Pancreas (tissue), 10 donors: ENCODE measurements at regions not wholly inside any gene's neighbourhood (a gene's known extent, or its start where the extent isn't known, plus 50 kb on each side); places are given as distances from the start of the nearest gene placed in this dataset.

Source experiments
- ATAC-seq, 4 donors: fragments of 200-7000 bp; cut with Tn5 transposase; one replicate each; pipeline versions ENCODE4 v1.8.0 to v1.9.1; 2020; ENCODE audit warnings: mild to moderate bottlenecking in 4 of 4, moderate library complexity in 4 of 4
- DNase-seq, 6 donors: peaks; one replicate each; pipeline ENCODE4 v3.0.0-alpha.2; 2020
- FAIRE-seq: peaks from 2 replicates; lab custom pipeline; 2012; peaks lifted over from hg19 to GRCh38; lab: Jason Lieb, UNC
- H3K27ac ChIP-seq, 4 donors: fragments of 200-600 bp; sonication (generic); 1 replicate in 3 of 4; 2 replicates in 1 of 4; pipeline versions ENCODE4 v1.5.0 to v1.8.0; 2020
- H3K27me3 ChIP-seq, 4 donors: fragments of 200-600 bp; one replicate each; pipeline ENCODE4 v1.8.0; 2021
- H3K36me3 ChIP-seq, 3 donors: fragments of 200-600 bp; sonication (generic) in 1 of 3; one replicate each; pipeline versions ENCODE4 v1.5.0 to v1.8.0; 2020 to 2021
- H3K4me1 ChIP-seq, 3 donors: fragments of 200-600 bp; one replicate each; pipeline ENCODE4 v1.8.0; 2021
- H3K4me3 ChIP-seq, 4 donors: fragments of 200-600 bp; sonication (generic) in 2 of 4; one replicate each; pipeline versions ENCODE4 v1.5.0 to v1.8.0; 2020 to 2021
- H3K9me3 ChIP-seq, 4 donors: fragments of 200-600 bp; one replicate each; pipeline ENCODE4 v1.8.0; 2021
- WGBS, 2 donors: extraction: QIAGEN DNeasy Blood & Tissue Kit; methylation state at CpG; one replicate each; pipeline ENCODE4 v1.1.7; 2013; 5-methylcytosine and 5-hydroxymethylcytosine counted together
- intact Hi-C, 3 donors: fragments of 100-400 bp; cut with DNase I; formaldehyde crosslinking; loops; one replicate each; pipeline versions ENCODE4 v1.11.1 to v1.14.2; 2022
- TF ChIP-seq, protein P1 (sequence below), 4 donors: fragments of 200-600 bp; sonication (generic) in 3 of 4; IDR thresholded peaks; one replicate each; pipeline versions ENCODE4 v1.5.0 to v1.8.0; 2021; ENCODE audit warnings: antibody characterized with exemption in 4 of 4
- donor health status: healthy with polysubstance abuse.
- donor health status: DM: no; HTN: no; CAD: no; lungs with moderate emphysema.
- donor health status: DM: no; HTN: no; CAD: no.
- donor health status: control.
- donor health status: control.
- donor health status: Bipolar disorder and iron deficiency.
- donor health status: DM: yes; HTN: yes; CAD: no.
- donor health status: DM: no; HTN: no; CAD: no.
- donor health status: DM: no; HTN: no; CAD: no.
- donor health status: DM: yes; HTN: yes; CAD: no.

DNA sequence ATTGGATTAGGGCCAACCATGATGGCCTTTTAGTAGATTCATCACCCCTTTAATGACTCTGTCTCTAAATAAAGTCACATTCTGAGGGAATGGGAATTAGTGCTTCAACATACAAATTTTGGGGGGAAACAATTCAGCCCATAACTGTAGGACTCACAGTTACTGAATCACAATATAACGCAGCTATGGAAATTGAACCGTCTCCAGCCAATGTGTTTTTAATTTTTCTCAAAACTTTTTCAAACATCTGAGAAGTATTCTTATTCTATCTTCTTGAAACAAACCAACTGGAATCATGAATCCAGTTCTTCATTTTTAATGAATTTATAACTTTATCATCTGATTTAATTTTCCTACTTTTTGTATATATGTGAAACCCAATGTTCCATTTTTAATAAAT lies 373.1 kb upstream of the SYT4 start:
- ATAC-seq (no peak), FAIRE-seq (no peak)
- intact Hi-C loops, result no loop called here

DNA sequence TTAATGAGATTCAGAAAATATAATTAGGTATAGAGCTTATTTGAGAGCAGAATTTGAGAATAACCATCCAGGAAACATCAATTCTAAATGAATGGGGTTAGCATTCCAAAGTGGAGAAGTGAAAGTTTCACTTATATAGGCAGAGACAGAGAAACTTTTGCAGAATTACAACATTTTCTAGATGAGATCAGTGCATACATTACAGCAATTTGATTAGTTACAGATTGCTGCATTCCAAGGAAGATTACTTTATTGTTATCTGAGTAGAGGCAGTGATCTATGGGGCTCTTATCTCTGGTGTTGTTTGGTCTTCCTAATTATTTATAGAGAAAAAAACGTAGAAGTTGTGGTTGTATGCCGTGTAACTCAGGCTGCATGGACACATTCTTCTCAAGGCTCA lies 373.8 kb upstream of the SYT4 start:
- Histone ChIP-seq H3K4me1 (no peaks in the 10 kb centered on the region), H3K27me3 (no peaks in the 10 kb centered on the region), H3K9me3 (no peaks in the 10 kb centered on the region), H3K27ac (no peak overlapping the region), H3K36me3 (no peaks in the 10 kb centered on the region), H3K4me3 (no peak overlapping the region)
- intact Hi-C loops, result no loop called here
- TF ChIP-seq, protein P1, sequence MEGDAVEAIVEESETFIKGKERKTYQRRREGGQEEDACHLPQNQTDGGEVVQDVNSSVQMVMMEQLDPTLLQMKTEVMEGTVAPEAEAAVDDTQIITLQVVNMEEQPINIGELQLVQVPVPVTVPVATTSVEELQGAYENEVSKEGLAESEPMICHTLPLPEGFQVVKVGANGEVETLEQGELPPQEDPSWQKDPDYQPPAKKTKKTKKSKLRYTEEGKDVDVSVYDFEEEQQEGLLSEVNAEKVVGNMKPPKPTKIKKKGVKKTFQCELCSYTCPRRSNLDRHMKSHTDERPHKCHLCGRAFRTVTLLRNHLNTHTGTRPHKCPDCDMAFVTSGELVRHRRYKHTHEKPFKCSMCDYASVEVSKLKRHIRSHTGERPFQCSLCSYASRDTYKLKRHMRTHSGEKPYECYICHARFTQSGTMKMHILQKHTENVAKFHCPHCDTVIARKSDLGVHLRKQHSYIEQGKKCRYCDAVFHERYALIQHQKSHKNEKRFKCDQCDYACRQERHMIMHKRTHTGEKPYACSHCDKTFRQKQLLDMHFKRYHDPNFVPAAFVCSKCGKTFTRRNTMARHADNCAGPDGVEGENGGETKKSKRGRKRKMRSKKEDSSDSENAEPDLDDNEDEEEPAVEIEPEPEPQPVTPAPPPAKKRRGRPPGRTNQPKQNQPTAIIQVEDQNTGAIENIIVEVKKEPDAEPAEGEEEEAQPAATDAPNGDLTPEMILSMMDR (IDR thresholded peaks at IDR 0.05), result no peak
- WGBS, 2 donors, result 17% methylated on average over 2 of the region's 2 CpGs
- ATAC-seq (no peak), FAIRE-seq (no peak), DNase-seq (no peak)

More for the DNA sequence above, 373.1 kb upstream of the SYT4 start:
- DNase-seq, result no peak
- TF ChIP-seq, protein P1 (IDR thresholded peaks at IDR 0.05), result no peak
- Histone ChIP-seq H3K36me3 (no peaks in the 10 kb centered on the region), H3K4me3 (no peak overlapping the region), H3K27me3 (no peaks in the 10 kb centered on the region), H3K27ac (no peak overlapping the region), H3K4me1 (no peaks in the 10 kb centered on the region), H3K9me3 (no peaks in the 10 kb centered on the region)
- 19 to 63% methylated on average over 2 of the region's 2 CpGs for WGBS, 2 donors

DNA sequence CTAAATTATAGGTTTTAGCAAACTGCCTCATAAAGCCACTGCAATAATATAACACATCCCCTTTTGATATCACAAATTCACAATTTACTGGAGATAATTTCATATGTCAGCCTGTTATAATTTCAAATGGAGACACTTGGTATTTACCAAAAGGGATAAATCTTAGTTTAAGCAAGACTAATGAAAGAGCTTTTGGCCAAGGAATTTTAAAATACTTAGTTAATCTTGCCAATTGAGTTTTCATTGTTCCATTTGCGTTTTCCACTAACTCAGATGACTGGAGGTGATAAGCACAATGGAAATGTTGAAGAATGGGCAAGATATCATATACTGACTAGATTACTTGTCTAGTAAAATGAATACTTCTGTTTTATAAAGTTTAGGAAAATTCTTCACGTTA lies 379.3 kb upstream of the SYT4 start:
- intact Hi-C loops, result no loop called here
- H3K9me3 ChIP-seq, result no peaks in the 10 kb centered on the region

DNA sequence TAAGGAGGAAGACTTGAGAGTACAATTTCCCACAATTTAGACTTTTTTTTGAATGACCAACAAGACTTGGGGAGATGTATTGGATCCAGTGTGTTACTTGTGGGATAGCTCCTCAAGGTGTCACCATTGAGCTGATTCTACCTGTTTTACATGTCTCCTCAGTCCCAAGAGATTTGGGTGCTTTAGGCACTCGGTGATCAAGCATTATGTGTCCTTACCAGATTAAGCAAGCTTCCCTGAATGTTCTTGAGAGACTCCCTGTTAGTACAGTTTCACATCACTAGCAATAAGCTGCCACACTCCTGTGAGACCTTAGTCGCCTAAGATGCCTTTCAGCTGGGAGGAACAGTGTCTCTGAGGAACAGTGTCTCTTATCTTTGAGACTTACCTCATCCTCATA lies 384.3 kb upstream of the SYT4 start:
- peak in 3 of 4 donors; percentile 46 to 70 (median 70) for ATAC-seq

More for the DNA sequence above, 379.3 kb upstream of the SYT4 start:
- H3K4me3 ChIP-seq, result no peak overlapping the region
- H3K4me1 ChIP-seq, result no peaks in the 10 kb centered on the region
- 59 to 80% methylated on average over 2 of the region's 2 CpGs for WGBS, 2 donors
- no peak for ATAC-seq
- DNase-seq, result no peak
- no peak for FAIRE-seq
- no peak overlapping the region for H3K27ac ChIP-seq
- no peaks in the 10 kb centered on the region for H3K27me3 ChIP-seq
- H3K36me3 ChIP-seq, result no peaks in the 10 kb centered on the region
- TF ChIP-seq, protein P1 (IDR thresholded peaks at IDR 0.05), result no peak

DNA sequence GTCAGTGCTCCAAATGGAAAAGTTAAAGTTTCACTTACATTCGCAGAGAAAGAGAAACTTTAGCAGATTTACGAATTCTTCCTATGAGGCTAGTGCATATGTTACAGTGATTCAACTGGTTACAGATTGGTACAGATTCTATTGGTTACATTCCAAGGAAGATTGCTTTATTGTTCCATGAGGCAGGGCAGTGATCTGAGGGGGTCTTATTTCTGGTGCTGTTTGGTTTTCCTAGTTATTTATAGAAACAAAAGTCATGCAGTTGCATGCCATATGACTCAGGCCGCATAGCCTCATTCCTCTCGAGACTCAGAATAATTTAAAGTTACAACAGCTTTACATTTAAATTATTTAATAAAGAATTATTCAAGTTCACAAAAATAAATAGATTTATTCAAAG lies 385.4 kb upstream of the SYT4 start:
- no peak for FAIRE-seq
- no peaks in the 10 kb centered on the region for H3K4me1 ChIP-seq
- no peaks in the 10 kb centered on the region for H3K9me3 ChIP-seq
- DNase-seq, result no peak
- TF ChIP-seq, protein P1 (IDR thresholded peaks at IDR 0.05), result no peak
- H3K27me3 ChIP-seq, result no peaks in the 10 kb centered on the region
- ATAC-seq, result no peak
- H3K27ac ChIP-seq, result no peak overlapping the region
- no peaks in the 10 kb centered on the region for H3K36me3 ChIP-seq
- intact Hi-C loops, result no loop called here
- WGBS, 2 donors, result 75 to 82% methylated on average over 4 of the region's 4 CpGs
- H3K4me3 ChIP-seq, result no peak overlapping the region

More for the DNA sequence above, 384.3 kb upstream of the SYT4 start:
- no peaks in the 10 kb centered on the region for H3K9me3 ChIP-seq
- H3K4me3 ChIP-seq, result no peak overlapping the region
- TF ChIP-seq, protein P1 (IDR thresholded peaks at IDR 0.05), result peak in 2 of 4 donors; percentile 21 to 29
- H3K27ac ChIP-seq, result no peak overlapping the region
- intact Hi-C loops, result no loop called here
- H3K36me3 ChIP-seq, result no peaks in the 10 kb centered on the region
- H3K4me1 ChIP-seq, result no peaks in the 10 kb centered on the region
- H3K27me3 ChIP-seq, result no peaks in the 10 kb centered on the region
- FAIRE-seq (no peak), DNase-seq (peak in 2 of 6 donors; percentile 2 to 21)
- 26 to 29% methylated on average over 2 of the region's 2 CpGs for WGBS, 2 donors
